DMS53 treated with DMSO at 0.1 percent for 48 hours (cell line): ENCODE measurements at regions not wholly inside any gene's neighbourhood (a gene's known extent, or its start where the extent isn't known, plus 50 kb on each side); places are given as distances from the start of the nearest gene placed in this dataset.

Experiments
- DNase-seq: peaks from one replicate; lab custom pipeline; 2025; ENCODE audit not compliant: unreplicated experiment; lab: John Stamatoyannopoulos, UW

DNA sequence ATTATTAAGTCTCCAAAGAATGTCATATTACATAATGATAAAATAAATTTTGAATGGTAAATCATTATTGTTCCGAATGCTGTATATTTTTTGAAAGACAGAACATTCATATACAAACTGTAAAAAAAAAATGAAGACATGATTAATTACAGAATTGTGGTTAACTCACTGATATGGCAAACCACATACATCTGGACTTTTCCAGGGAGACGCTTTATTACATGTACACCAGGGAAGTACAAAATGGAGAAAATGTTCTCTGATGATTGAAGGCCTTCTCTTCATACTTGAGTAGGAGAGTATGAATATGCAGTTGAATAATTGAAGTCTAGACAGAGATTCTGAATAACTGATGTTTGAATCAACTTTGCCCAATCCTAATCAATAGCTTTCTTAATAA is 1886.9 kb downstream of the EFNA5 start:
- no peak for DNase-seq

DNA sequence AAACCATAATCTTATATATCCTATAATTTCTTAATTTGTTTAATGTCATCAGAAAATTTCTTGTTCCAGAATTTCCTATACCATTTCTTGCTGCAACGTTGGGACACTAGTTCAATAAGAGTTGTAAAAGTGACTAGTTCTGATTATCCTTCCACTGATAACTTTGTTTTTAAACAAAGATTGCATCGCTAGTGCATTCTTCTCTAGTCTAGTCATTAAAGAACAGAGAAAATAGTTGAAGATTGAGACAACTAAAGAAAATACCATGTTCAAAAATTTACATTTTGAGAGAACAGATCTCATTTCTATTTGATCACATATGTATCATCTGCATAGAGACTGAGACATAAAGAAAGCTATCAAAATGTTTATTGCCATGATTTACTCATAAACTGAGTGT is 1888.2 kb downstream of the EFNA5 start:
- DNase-seq = no peak

DNA sequence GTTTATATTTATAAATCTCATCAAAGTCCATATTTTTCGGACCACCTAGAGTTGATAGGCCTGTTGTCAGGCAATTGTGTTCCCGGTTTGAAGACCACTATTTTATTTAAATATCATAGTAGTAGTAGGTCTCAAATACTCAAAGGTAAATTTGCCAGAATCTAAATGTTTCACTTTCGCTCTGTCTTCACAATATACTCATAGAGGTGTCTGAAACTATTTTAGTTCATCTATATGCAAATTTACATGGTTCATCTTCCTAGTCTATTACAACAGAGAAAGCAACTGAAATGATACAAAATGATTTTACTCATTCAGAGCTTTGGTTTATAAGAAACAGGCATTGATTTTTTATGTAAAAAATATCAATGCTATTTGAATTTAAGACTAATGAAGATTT is 1897.5 kb downstream of the EFNA5 start:
- DNase-seq = no peak

DNA sequence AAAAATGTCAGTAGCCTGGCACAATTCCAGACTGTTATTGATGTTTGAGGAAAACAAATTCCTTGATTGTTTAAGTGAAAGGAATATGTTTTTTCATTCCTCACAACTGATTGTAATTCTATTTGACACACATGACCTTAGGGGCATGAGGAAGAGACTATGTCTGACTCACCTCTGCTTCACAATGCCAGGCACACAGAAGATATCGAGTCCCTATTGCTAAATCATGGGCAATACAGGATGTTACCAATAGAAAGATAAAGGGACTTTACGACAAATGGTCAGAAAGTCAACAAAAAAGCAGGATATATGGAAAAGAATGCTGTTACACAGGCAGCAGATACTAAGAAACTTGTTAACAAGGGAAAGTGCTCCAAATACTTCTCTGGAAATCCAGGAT is 1903.5 kb downstream of the EFNA5 start:
- no peak for DNase-seq

DNA sequence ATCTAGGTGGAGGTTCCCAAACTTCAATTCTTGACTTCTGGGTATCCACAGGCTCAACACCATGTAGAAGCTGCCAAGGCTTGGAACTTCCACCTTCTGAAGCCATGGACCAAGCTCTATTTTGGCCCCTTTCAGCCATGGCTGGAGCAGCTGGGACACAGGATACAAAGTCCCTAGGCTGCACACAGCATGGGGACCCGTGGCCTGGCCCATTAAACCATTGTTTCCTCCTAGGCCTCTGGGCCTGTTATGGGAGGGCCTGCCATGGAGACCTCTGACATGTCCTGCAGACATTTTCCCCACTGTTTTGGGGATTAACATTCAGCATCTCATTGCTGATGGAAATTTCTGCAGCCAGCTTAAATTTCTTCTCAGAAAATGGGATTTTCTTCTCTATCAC is 1908.0 kb downstream of the EFNA5 start:
- no peak for DNase-seq

DNA sequence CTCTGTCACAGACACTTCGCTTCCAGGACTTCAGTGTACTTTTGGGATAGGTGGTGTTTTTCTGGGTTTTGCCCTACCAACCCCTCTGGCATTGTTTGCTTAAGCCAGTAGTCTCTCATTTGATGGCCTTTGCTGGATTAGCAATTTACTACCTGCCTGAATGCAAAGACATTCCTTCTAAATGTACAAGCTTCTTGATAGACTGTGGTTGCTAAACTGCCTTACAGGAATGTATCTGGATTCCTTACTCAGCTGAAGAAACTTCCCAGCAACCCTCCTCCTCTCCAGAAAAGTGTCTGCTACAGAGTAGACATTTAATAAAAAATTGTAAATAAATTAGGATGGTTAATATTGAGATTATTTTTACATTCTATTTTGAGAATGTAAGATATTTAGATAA is 1916.7 kb downstream of the EFNA5 start:
- no peak for DNase-seq

DNA sequence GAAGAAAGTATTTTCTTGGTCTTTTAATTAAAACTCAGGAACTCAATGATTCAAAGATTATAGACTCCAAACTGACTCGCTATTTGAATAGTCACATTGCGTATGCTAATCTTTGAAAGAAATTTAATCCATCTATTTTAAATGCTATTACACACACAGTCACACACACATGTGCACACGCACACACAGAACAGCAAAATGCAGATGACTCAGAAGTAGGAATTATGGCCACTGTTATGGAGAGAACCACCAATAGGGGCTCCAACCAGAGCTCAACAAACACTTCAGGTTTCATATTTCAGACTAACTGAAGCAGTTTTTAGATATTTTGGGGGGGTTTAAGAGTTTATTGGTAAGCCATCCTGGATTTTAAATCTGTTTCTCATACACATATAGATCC is 1917.9 kb downstream of the EFNA5 start:
- DNase-seq = no peak

DNA sequence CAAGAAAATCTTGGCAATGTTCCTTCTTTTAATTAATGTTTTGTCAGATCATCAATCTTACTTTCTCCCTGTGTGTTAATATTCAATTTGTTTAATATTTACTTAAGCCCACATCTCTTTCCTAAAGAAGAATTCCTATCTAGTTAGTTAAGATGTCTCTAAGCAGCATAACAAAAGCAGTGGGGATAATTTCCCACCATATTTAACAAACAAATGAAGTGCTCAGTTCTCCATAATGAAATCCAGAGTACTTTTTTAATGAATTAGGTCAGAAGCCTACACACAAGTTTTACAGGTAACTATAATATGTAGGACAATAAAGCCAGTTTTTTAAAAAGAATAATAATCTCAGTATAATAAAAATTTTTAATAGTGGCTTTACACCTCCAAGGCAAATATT is 1918.8 kb downstream of the EFNA5 start:
- DNase-seq = no peak

DNA sequence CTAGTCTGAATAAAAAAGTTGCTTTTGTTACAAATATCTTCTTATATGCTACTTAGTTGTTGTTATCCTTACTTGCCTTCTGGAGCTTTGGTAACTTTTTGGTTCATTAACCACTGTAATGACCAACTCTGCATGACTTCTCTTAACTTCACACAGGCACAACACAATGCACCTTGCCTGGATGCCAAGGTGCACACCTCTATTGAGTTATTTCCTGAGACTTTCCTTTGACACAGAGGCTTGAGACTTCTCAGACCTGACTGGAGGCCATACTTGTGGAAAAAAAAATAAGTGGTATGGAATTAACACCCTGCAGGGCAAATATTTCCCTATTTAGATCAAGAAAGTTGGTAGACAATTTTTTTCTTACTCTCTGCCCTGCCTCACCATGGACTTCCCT is 1925.6 kb downstream of the EFNA5 start:
- DNase-seq = no peak

DNA sequence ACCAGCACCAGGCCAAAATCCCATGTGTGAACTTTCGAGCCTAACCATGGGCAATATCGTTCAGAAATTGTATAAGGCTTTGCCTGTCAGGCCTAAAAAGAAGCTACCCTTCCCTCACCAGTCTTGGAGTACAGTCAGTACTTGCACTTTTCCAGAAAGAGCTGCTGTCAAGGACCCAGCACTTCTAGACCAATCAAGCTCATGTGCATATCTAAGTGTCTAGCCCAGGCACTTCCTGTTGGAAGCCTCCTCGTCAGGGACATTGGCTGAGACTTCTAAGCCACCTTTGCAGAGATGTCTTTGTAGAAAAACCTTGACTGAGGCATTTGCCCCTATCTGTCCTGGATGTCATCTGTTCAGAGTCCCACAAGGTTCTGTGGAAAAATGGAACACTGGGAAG is 1930.5 kb downstream of the EFNA5 start:
- no peak for DNase-seq

DNA sequence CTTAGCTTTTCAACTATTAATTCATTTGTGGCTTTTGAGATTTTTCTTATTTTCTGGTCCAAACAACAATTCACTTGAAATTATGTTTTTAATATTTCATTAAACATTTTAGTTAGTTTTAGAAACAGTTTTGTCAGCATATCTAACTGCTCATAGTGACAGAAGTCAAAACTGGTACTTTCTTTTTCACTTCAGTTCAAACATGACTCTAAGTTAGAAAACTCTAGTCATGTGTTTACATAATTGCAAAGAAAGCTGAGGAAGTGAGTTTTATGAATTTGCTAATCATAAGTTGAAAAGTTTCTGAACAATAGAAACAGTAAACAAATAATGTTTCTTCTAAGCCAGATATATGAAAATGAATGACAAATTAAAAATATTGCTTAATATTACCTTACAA is 1931.0 kb downstream of the EFNA5 start:
- no peak for DNase-seq

DNA sequence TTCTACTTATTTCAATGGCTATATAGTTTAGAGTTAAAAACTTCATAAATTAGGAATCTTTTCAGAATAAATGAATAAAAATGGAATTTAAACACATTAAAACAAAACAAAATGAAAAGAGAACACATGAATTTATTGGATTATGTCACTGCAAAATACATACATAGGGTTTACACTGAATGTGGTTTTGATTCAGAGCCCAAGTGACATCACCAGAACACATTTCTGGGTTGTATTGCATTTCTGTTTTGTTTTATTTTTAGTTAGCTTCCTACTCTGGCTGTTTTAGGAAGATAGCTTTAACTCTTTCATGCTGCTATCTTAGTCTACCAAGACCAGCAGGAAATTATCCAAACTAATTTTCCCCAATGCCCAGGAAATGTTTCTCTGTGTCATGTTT is 1935.0 kb downstream of the EFNA5 start:
- DNase-seq = no peak

DNA sequence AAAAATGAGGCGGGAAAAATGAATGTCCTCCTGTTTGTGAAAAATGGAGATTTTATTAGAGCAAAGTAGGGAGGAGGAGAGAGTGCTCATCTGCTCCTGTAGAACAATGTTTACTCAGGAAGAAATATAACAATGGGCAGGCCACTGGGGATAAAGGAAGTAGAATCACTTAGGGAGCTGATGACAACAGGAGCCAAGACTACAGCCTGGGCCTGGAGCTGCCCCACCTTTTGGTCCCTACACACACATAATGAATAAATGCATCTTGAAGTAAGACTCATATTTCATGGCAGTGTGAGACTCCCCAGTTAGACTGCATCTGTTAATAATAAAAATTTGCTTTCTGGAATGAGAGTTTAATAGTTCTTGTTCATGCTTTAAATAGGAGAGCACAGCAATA is 1939.8 kb downstream of the EFNA5 start:
- DNase-seq = peak; percentile 46

DNA sequence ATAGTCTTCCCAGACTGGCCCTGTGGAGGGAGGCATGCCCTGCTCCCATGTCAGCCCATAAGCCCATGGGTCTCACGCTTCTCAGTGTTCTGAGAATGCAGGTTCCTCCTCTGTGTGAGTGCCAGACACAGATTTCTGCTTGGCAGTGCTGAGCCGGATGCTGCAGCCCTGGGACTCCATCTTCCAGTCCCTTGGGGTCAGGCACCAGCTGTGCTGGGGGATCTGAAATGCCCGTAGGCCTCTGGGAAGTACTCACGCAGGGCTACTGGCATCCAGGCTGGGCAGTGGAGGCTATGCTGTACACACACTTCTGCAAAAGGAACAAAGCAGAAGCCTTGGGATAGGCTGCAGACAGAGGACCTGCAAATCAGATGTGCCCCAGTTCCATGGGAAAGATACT is 1944.6 kb downstream of the EFNA5 start:
- DNase-seq = no peak

DNA sequence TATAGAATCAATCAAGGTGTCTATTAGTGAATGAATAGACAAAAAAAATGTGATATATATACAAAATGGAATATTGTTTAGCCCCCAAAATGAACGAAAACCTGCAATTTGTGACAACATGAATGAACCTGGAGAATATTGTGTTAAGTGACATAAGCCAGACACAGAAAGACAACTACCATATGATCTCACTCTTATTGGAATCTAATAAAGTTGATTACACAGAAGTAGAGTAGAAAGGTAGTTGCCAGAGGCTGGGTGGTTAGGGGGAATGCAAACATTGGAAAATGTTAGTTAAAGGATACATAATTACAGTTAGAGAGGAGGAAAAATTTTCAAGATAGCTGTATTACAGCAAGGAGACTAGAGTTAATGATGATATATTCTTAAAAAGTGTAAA is 1962.3 kb downstream of the EFNA5 start:
- DNase-seq = no peak

DNA sequence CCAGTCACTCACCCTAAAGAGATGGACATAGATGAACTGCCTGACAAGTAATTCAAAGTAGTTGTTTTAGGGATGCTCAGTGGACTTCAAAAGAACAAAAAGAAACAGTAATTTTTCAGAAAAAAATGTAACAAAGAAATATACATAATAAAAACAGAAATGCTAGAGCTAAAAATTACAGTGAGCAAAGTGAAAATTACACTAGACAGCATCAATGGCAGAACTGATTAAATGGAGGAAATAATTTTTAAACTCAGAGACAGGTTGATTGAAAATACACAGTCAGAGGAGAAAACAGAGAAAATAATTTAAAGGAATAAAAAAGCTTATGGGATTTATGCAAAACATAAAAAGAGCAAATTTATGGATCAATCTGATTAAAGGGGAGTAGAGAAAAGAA is 1968.4 kb downstream of the EFNA5 start:
- no peak for DNase-seq

DNA sequence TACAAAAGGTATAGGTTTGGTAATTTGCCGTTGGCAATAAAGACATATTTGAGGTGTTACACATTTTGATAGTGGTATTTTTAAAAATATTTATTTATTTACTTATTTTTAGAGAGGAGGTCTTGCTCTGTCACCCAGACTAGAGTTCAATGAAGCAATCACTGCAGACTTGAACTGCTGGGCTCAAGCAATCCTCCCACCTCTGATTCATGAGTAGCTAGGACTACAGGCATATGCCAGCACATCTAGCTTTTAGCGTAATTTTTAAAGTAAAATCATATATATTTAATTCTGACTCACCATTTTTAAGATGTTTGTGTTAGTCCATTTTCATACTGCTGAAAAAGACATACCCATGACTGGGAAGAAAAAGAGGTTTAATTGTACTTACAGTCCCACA is 1974.3 kb downstream of the EFNA5 start:
- no peak for DNase-seq

DNA sequence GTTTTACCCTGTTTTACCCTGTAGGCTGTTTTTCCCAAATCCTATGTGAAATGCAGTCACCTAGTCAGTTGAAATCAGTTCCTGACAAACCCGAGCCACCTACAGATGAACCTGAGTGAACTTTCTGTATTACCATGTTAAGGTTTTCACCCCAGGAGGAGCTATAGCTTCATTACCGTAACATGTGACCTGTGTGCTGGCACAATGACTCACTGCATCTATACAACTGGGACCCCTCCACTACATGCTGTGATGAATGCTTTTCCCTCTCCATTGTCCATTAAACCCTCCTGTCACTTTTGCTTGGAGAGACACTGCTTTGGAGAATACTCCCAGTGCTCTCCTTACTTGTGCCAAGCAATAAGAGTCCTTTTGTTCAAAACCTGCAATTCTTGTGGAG is 1974.8 kb downstream of the EFNA5 start:
- no peak for DNase-seq

DNA sequence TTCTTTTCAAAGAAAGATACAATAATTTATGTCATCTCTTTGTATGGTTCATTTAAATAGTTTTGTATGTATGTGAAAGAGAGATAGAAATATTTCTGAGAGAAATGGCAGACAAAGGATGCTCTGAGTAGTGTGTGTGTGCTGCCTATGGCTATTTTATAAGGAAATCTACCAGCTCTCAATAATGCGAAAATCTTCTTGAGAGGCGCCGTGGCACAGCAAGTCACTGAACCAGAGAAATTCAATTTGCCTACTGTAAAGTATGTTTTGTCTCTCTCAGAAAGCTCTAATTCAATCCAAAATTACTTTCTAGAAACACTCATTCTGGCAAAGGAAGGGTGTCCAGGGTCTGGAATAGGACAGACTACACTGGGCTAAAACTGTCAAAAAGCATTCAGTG is 1981.1 kb downstream of the EFNA5 start:
- DNase-seq = no peak

DNA sequence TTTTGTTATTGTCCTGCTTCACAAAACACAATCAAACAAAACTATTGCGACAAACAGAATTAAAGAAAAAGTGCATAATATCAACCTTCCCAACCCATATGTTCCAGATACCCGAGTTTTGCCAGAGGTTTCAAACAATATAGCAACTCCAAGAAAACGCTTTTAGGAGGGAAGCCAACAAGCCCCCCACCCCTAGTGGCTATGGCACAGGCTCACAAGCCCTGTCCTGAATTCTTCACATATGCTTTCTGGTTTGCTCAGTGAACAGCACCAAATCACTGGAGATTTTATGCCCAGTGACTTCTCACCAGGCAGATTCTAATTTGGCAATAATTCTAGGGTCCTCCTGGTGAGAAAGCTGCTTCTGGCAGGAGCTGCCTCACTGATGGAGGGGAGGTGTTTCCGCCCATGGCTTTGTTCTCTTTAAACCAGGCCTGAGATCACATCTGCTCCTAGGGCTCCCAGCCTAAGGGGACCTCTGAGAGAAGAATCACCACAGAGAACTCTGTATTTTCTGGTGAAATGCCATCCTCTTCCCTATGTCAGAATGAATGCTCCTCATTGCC is 1982.4 kb downstream of the EFNA5 start:
- DNase-seq = no peak

DNA sequence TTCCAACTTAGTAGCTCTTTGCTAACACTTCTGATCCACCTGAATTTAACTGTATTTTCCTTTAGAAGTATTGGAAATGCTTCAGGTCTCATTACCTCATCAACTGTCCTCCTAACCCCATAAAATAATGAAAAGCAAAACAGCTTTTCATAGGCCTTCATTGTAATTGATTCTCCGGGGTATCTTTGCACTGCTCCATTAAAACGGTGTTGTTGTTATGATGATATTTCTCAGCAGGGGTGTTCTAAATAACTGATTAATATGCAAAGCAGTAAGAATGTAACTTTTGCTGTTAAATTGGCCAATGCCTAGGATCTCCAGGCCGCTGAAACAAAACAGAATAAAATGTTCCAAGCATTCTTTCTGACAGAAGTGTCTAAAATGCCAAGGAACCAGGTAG is 1983.2 kb downstream of the EFNA5 start:
- DNase-seq = no peak

DNA sequence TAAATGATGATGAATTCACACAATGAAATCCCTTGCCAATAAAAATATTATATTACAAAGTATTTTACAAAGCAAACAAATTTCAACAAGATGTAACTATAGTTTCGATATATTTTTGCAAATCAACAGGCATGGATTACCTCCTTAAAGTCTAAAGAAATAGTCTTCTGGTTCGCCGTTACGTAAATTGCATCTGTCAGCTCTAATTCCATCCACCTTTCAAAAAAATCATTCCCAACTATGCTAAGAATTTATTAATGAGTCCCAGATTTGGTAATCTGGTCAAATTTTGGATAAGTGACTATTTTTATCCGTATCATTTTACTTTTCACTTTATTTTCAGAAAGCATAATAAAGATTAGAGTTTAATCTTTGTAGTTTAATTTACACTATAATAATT is 1984.9 kb downstream of the EFNA5 start:
- no peak for DNase-seq

DNA sequence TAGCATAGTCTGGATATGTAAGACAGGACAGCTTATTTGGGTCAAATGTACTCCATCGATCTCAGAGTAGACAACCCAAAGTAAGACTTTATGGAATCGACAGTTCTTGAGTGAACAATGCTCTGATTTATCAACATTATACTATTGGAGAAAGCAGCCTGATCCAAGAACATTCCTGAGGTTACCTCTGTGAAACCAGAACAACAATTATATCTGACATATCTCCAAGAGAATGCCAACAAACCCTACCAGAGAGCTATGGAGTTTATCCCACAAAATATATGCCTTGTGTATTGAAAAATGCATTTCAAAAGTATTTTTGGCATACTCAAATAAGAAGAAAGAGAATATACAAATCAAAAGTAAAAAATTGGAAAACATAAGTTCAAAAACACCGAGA is 1985.9 kb downstream of the EFNA5 start:
- DNase-seq = no peak
